Central memory CD4-positive, alpha-beta T cell (primary cell): ENCODE measurements at regions not wholly inside any gene's neighbourhood (a gene's known extent, or its start where the extent isn't known, plus 50 kb on each side); places are given as distances from the start of the nearest gene placed in this dataset.

ENCODE experiments used
- DNase-seq: peaks from one replicate; pipeline ENCODE4 v3.0.0; 2022

- no peak for DNase-seq
Measured at GRCh38 chr21:43316156-43316845, 110.6 kb downstream of the SIK1 start.

GRCh38 chr21:43315244-43316137, 111.4 kb downstream of the SIK1 start:
- DNase-seq, result no peak

DNA sequence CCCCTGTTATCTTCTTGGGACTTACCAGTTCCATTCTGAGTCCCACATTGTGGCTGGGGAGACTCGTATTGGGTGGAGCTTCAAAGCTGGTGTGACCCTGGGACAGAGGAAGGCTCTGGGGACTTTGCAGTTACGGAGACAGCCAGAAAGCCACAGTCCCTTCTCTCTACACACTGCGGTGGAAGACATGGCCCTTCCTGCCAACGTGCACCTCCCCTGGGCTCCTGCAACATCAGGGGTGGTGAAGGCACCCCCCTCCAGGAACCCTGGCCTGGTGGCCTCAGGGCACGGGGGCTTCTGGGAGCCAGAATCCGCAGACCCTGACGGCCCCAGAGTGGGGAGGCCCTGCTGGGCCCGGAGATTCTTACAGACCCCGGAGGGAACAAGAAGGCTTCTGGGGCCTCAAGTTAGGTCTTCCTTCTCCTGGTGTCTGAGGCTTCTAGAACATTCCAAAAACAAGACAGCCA, 113.0 kb downstream of the SIK1 start:
- DNase-seq, result no peak

DNA sequence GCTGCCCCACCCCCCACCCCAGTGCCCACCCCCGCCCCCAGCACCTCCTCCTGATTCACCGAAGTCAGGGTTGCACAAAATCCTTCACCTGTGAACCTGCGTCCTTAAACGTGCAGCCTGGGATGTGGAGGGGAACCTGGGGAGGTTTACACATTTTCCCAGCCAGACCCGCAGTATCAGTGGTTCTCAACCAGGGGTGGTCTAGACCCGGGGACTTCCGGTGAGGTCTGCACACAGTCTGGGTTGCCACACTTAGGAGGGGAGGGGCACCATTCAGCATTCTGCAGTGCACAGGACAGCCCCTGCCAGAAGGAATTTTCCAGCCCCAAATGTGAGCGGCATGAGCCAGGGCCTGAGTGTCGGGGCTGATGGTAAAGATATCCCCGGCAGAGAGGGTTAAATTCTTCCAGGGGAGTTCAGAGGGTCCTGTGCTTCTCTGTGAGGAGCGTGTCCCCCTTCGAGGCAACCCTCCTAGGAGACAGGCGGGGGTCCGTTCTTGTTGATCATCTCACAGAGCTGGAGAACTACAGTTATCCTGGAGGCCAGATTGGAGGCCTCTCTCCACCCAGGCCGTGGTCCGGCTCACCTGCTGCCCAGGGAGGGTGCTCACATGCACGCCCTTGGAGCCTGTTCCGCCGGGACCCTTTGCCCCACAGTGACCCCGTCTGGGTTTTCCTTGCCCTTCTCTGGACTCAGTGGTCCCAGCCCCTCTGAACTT, 113.6 kb downstream of the SIK1 start:
- no peak for DNase-seq

- no peak for DNase-seq
Measured at GRCh38 chr21:43312751-43313169, 114.2 kb downstream of the SIK1 start.

- no peak for DNase-seq
Measured at GRCh38 chr21:43312011-43312410, 114.9 kb downstream of the SIK1 start.

GRCh38 chr21:43311301-43311817, 115.6 kb downstream of the SIK1 start:
- DNase-seq, result no peak

GRCh38 chr21:43308815-43309283, 118.1 kb downstream of the SIK1 start:
- no peak for DNase-seq

- DNase-seq, result no peak
Measured at GRCh38 chr21:43308101-43308814, 118.7 kb downstream of the SIK1 start.

- DNase-seq, result no peak
Measured at GRCh38 chr21:43307677-43308070, 119.3 kb downstream of the SIK1 start.

- DNase-seq, result no peak
Measured at GRCh38 chr21:43306911-43307676, 119.8 kb downstream of the SIK1 start.

GRCh38 chr21:43306391-43306790, 120.5 kb downstream of the SIK1 start:
- DNase-seq, result no peak

DNA sequence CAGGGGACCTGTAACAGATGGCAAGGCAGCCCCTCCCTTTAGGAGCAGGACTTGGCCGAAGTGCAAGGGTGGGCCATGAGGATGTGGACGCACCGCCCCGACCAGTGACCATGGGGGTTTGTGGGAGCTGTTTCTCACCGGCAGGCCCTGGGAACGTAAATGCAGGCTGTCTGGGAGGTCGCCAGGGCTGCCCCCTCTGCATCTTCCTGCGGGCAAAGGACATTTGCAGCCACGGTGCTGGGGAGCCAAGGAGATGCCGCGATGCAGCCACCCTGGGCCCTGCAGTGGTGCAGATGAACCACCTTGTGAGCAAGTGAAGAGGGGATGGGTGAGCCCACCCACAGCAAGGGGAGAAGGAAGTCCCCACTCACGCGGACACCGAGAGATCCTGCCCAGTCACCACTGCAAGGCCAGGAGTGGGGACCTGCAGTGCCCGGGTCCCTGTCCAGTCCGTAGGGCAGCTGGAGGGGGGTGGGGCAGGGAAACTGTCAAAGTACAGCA, 121.1 kb downstream of the SIK1 start:
- DNase-seq, result no peak

- no peak for DNase-seq
Measured at GRCh38 chr21:43305336-43305665, 121.6 kb downstream of the SIK1 start.

DNA sequence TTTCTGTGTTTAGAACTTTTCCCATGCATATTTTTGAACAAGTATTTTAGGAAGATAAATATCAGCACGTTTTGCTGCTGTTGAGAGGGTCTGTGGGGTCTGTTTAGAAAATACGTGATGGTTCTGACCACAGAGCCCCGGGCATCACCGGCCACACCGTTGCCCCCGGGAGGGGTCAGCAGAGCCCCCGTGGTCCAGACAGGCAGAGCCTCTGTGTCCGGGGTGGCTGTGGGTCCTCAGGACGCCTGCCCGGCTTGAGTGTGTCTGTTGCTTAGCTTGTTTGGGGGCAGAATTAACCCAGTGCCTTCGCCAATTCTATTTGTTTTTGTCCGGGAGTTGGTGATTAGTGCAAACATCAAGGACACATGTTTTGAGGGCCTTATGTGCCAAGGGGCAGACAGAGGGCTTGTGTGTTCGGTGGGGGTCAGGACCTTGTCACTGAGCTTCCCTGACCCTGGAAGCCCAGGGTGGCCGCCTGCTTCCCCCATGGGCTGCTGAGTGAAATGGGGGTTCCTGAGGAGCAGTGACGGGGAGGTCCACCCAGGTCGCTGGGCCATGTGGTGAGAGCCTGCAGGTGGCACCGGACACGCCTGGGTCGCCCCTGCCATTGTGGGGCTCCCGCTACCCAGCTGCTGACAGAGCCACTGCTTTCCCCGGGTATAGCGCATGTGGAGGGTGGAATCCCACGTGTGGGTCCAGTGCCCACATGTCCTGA, 122.2 kb downstream of the SIK1 start:
- no peak for DNase-seq

- no peak for DNase-seq
Measured at GRCh38 chr21:43304206-43304605, 122.7 kb downstream of the SIK1 start.

GRCh38 chr21:43303275-43304178, 123.4 kb downstream of the SIK1 start:
- no peak for DNase-seq

DNA sequence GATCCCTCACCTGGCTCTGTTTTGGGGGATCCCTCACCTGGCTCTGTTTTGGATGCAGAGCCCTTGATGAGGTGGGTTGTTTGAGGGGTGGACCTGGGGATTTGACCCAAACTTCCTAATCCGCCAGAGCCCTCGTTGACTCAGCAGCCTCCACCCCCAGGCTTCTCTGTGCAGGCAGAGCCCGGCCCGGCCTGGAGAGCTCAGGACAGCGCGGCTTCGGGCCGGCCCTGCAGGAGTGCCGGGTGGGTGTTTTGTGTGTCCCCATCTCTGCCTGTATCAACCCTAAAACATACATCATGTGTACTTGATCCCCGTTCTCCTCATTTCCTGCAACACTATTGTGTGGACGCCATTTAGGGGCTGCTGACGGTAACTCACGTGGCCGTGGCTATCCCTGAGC, 124.2 kb downstream of the SIK1 start:
- no peak for DNase-seq

- no peak for DNase-seq
Measured at GRCh38 chr21:43302062-43302700, 124.8 kb downstream of the SIK1 start.
